HCT116 (cell line): ENCODE measurements at regions not wholly inside any gene's neighbourhood (a gene's known extent, or its start where the extent isn't known, plus 50 kb on each side); places are given as distances from the start of the nearest gene placed in this dataset.
"Not testable (repeated sequence)": the region's sequence is repeated elsewhere in the genome, so short reads cannot be mapped to it uniquely, and the experiment has no call there.

Experiments
- ATAC-seq: fragments of 200-7000 bp; cut with Tn5 transposase; 2 replicates; pipeline ENCODE4 v1.9.1; 2020; ENCODE audit warnings: mild to moderate bottlenecking, moderate library complexity
- BruUV-seq: library from RNA; stranded (reverse); fragments of 400-500 nt; replicated peaks from 2 replicates; lab custom pipeline; 2021; lab: Mats Ljungman, UMichigan
- CTCF ChIA-PET: fragments of 300-600 bp; sonication (Branson Sonifier 250); formaldehyde crosslinking; loops from one replicate; lab custom pipeline; 2021; ENCODE audit warnings: antibody characterized with exemption; lab: Charles Lee
- POLR2A ChIA-PET: fragments of 300-600, 350-600 bp; sonication (Branson Sonifier 250); formaldehyde crosslinking; loops from one replicate; lab custom pipeline; 2021; ENCODE audit warnings: antibody characterized with exemption; lab: Charles Lee
- RAD21 ChIA-PET, 2 experiments: fragments of 300-600 bp; sonication (Branson Sonifier 250); formaldehyde crosslinking; loops; one replicate each; lab custom pipeline; 2023; ENCODE audit warnings: low total read pairs in 2 of 2; ENCODE audit not compliant: uncharacterized antibody in 2 of 2, unreplicated experiment in 2 of 2, low non-redundant PET in 1 of 2; lab: Charles Lee
- DNase-seq: peaks from one replicate; pipeline ENCODE4 v3.0.0-alpha.2; 2010; ENCODE audit warnings: low read depth, low spot score
- H2AFZ ChIP-seq: fragments of 200-600 bp; shearing (Covaris generic), sonication (generic); 2 replicates; pipeline ENCODE4 v1.6.1; 2017; ENCODE audit warnings: low read depth, mixed run types, mixed read lengths, antibody characterized with exemption, low read length; ENCODE audit not compliant: poor library complexity, severe bottlenecking
- H3K27ac ChIP-seq: 2 replicates; pipeline ENCODE4 v1.5.1; 2012; ENCODE audit warnings: low read depth, low read length
- H3K27me3 ChIP-seq: fragments of 200-600 bp; sonication (generic); 2 replicates; pipeline ENCODE4 v1.6.1; 2016; ENCODE audit warnings: mixed run types, low read length, mixed read lengths; ENCODE audit not compliant: insufficient read depth
- H3K36me3 ChIP-seq, 2 experiments: fragments of 200-500 bp in 1 of 2; fragments of 200-600 bp in 1 of 2; sonication (Bioruptor generic) in 1 of 2; sonication (generic) in 1 of 2; 2 replicates each; pipeline versions ENCODE4 v1.5.1 to v1.6.1; 2014 to 2016; ENCODE audit warnings: low read length in 2 of 2, inconsistent platforms in 1 of 2, mixed read lengths in 1 of 2, mixed run types in 1 of 2; ENCODE audit not compliant: insufficient read depth in 2 of 2, control insufficient read depth in 1 of 2
- H3K4me1 ChIP-seq, 2 experiments: fragments of 200-600 bp in 1 of 2; sonication (generic) in 1 of 2; 2 replicates each; pipeline versions ENCODE4 v1.5.1 to v1.6.1; 2012 to 2017; ENCODE audit warnings: low read length in 2 of 2, inconsistent platforms in 1 of 2, mild to moderate bottlenecking in 1 of 2, mixed read lengths in 1 of 2, mixed run types in 1 of 2, moderate library complexity in 1 of 2; ENCODE audit not compliant: insufficient read depth in 2 of 2, control insufficient read depth in 1 of 2
- H3K4me2 ChIP-seq: fragments of 200-600 bp; sonication (generic); 2 replicates; pipeline ENCODE4 v1.6.1; 2017; ENCODE audit warnings: mixed run types, low read length, mixed read lengths
- H3K4me3 ChIP-seq, 2 experiments: fragments of 200-600 bp in 1 of 2; sonication (generic) in 1 of 2; replicated peaks in 1 of 2; 2 replicates each; pipeline ENCODE4 v1.5.1; 2011 to 2016; ENCODE audit warnings: low read length in 2 of 2, control low read depth in 1 of 2, low read depth in 1 of 2, mild to moderate bottlenecking in 1 of 2, mixed read lengths in 1 of 2, mixed run types in 1 of 2
- H3K79me2 ChIP-seq: fragments of 200-600 bp; sonication (generic); 2 replicates; pipeline ENCODE4 v1.6.1; 2017; ENCODE audit warnings: mild to moderate bottlenecking, mixed run types, low read length, moderate library complexity, mixed read lengths; ENCODE audit not compliant: insufficient read depth
- H3K9ac ChIP-seq: fragments of 200-600 bp; sonication (generic); 2 replicates; pipeline ENCODE4 v1.6.1; 2016; ENCODE audit warnings: low read length, mixed read lengths
- H3K9me2 ChIP-seq: fragments of 200-600 bp; sonication (generic), shearing (Covaris generic); 2 replicates; pipeline ENCODE4 v1.6.1; 2017; ENCODE audit warnings: mixed run types, mild to moderate bottlenecking, moderate library complexity; ENCODE audit not compliant: insufficient read depth
- H3K9me3 ChIP-seq, 2 experiments: fragments of 200-500 bp in 1 of 2; fragments of 200-600 bp in 1 of 2; sonication (Bioruptor generic) in 1 of 2; sonication (generic) in 1 of 2; 2 replicates each; pipeline ENCODE4 v1.6.1; 2014 to 2017; ENCODE audit warnings: low read length in 2 of 2, mixed read lengths in 2 of 2, inconsistent platforms in 1 of 2, low read depth in 1 of 2, mild to moderate bottlenecking in 1 of 2, mixed run types in 1 of 2, moderate library complexity in 1 of 2; ENCODE audit not compliant: control insufficient read depth in 1 of 2, insufficient read depth in 1 of 2
- H4K20me1 ChIP-seq: fragments of 200-600 bp; sonication (generic), shearing (Covaris generic); 2 replicates; pipeline ENCODE4 v1.6.1; 2017; ENCODE audit warnings: mixed run types, mild to moderate bottlenecking, moderate library complexity; ENCODE audit not compliant: insufficient read depth
- CTCF ChIP-seq, 3 experiments: fragments of 200-600 bp in 1 of 3; sonication (generic) in 1 of 3; IDR thresholded peaks in 2 of 3; conservative IDR thresholded peaks in 1 of 3; 2 replicates each; pipeline ENCODE4 v1.5.1; 2012 to 2017; ENCODE audit warnings: low read depth in 2 of 3, low read length in 2 of 3, antibody characterized with exemption in 1 of 3, borderline replicate concordance in 1 of 3, control low read depth in 1 of 3, mild to moderate bottlenecking in 1 of 3, mixed read lengths in 1 of 3, mixed run types in 1 of 3, moderate library complexity in 1 of 3; ENCODE audit not compliant: insufficient read depth in 1 of 3
- RAD21 ChIP-seq: IDR thresholded peaks from 2 replicates; pipeline ENCODE4 v1.6.1; 2012; ENCODE audit warnings: low read depth, mild to moderate bottlenecking
- REST ChIP-seq: IDR thresholded peaks from 2 replicates; pipeline ENCODE4 v1.6.1; 2012; ENCODE audit warnings: low read depth
- intact Hi-C: fragments of 100-400 bp; cut with micrococcal nuclease; formaldehyde crosslinking; loops from 2 replicates; pipeline ENCODE4 v1.10.0; 2022

GRCh38 chr4:9703391-9703790 lies 78.0 kb upstream of the DRD5 start:
- POLR2A ChIA-PET: interaction anchor here (0.8 to 1.1 kb wide), 2 partner anchors 312 to 415 kb away, joined by 4 to 5 read pairs; no protein-coding TSS in a partner anchor
- H2AFZ ChIP-seq: peak overlapping the region; percentile 78
- H3K4me3 ChIP-seq: no peak overlapping the region
- H3K9ac ChIP-seq: no peak overlapping the region
- H3K9me2 ChIP-seq: no peaks in the 10 kb centered on the region
- CTCF ChIA-PET: interaction anchor here (0.9 to 3.2 kb wide), 8 partner anchors 12 to 316 kb away, joined by 3 to 62 read pairs (median 4); no protein-coding TSS in a partner anchor
- ATAC-seq (peak; percentile 65; the same call in 1 of the 2 replicates), DNase-seq (peak; percentile 52)
- H4K20me1 ChIP-seq: no peaks in the 10 kb centered on the region
- H3K4me1 ChIP-seq: peaks cover 2 to 18% of the 10 kb centered on the region in 2 experiments; a peak in 2 of 4 replicates
- H3K36me3 ChIP-seq: no peaks in the 10 kb centered on the region
- H3K27ac ChIP-seq: no peak overlapping the region
- no peaks in the 10 kb centered on the region for H3K27me3 ChIP-seq
- TF ChIP-seq REST (no peak), RAD21 (peak; percentile 83), CTCF (IDR thresholded peaks at IDR 0.05 in 2 of 3, conservative IDR thresholded peaks at IDR 0.05 in 1 of 3; ENCODE audit: borderline replicate concordance in 1 of 3, insufficient read depth in 1 of 3, low read depth in 2 of 3, low read length in 2 of 3) (peak; percentile 83 to 96 (median 84))
- H3K9me3 ChIP-seq: no peaks in the 10 kb centered on the region
- H3K79me2 ChIP-seq: no peaks in the 10 kb centered on the region
- peak overlapping the region; percentile 55 for H3K4me2 ChIP-seq
- BruUV-seq: no TSS peak
- intact Hi-C loops: loop anchor here (1.0 to 10.0 kb wide), 3 partner anchors 59 to 312 kb away; no protein-coding TSS in a partner anchor
- RAD21 ChIA-PET: interaction anchor here (1.1 to 1.3 kb wide), 2 partner anchors 312 kb away, joined by 5 to 12 read pairs; no protein-coding TSS in a partner anchor

- intact Hi-C loops: loop anchor here (5.0 to 10.0 kb wide), 2 partner anchors 58 to 191 kb away; no protein-coding TSS in a partner anchor
- RAD21 ChIA-PET: interaction anchor here (1.1 to 1.3 kb wide), 2 partner anchors 311 kb away, joined by 5 to 12 read pairs; no protein-coding TSS in a partner anchor
- H2AFZ ChIP-seq: peak overlapping the region; percentile 78
Measured at GRCh38 chr4:9704126-9704525, 77.3 kb upstream of the DRD5 start.

More at GRCh38 chr4:9704126-9704525, 77.3 kb upstream of the DRD5 start:
- H3K27ac ChIP-seq, H3K9me2 ChIP-seq, H3K27me3 ChIP-seq, H4K20me1 ChIP-seq, DNase-seq, H3K79me2 ChIP-seq, H3K9me3 ChIP-seq, H3K4me2 ChIP-seq, H3K9ac ChIP-seq, H3K4me3 ChIP-seq, H3K36me3 ChIP-seq, BruUV-seq, ATAC-seq: not testable (repeated sequence)
- CTCF ChIA-PET: interaction anchor here (0.9 to 3.2 kb wide), 8 partner anchors 12 to 315 kb away, joined by 3 to 62 read pairs (median 4); no protein-coding TSS in a partner anchor
- peaks cover 2 to 18% of the 10 kb centered on the region in 2 experiments; a peak in 2 of 4 replicates for H3K4me1 ChIP-seq
- POLR2A ChIA-PET: interaction anchor here (0.8 to 1.1 kb wide), 2 partner anchors 311 to 414 kb away, joined by 4 to 5 read pairs; no protein-coding TSS in a partner anchor
